Neural cell (in vitro differentiated cells): ENCODE measurements at regions not wholly inside any gene's neighbourhood (a gene's known extent, or its start where the extent isn't known, plus 50 kb on each side); places are given as distances from the start of the nearest gene placed in this dataset.

Experiments used
- H2AFZ ChIP-seq: fragments of 200-600, 300-800 bp; sonication (generic), shearing (Covaris generic); 2 replicates; pipeline ENCODE4 v1.6.0; 2014; ENCODE audit warnings: low read depth, mild to moderate bottlenecking, antibody characterized with exemption, low read length, moderate library complexity
- H3F3A ChIP-seq: fragments of 200-600 bp; shearing (Covaris generic); 2 replicates; pipeline ENCODE4 v1.6.1; 2016; ENCODE audit warnings: mild to moderate bottlenecking, moderate library complexity, mixed read lengths, antibody characterized with exemption, low read length; ENCODE audit not compliant: insufficient read depth, poor library complexity, severe bottlenecking
- H3K27ac ChIP-seq: fragments of 200-600, 300-800 bp; sonication (generic), shearing (Covaris generic); 2 replicates; pipeline ENCODE4 v1.5.1; 2014; ENCODE audit warnings: mild to moderate bottlenecking, low read length, moderate library complexity
- H3K27me3 ChIP-seq: fragments of 300-800, 200-600 bp; sonication (generic), shearing (Covaris generic); 2 replicates; pipeline ENCODE4 v1.6.0; 2014; ENCODE audit warnings: mild to moderate bottlenecking, low read depth, low read length, moderate library complexity; ENCODE audit not compliant: insufficient read depth
- H3K36me3 ChIP-seq: fragments of 300-800, 200-600 bp; sonication (generic), shearing (Covaris generic); 2 replicates; pipeline ENCODE4 v1.5.1; 2014; ENCODE audit warnings: mild to moderate bottlenecking, antibody characterized with exemption, low read length, moderate library complexity; ENCODE audit not compliant: insufficient read depth
- H3K4me2 ChIP-seq: fragments of 300-800, 200-600 bp; sonication (generic), shearing (Covaris generic); 2 replicates; pipeline ENCODE4 v1.6.0; 2014; ENCODE audit warnings: mild to moderate bottlenecking, low read length
- H3K4me3 ChIP-seq: fragments of 300-800, 200-600 bp; sonication (generic), shearing (Covaris generic); 2 replicates; pipeline ENCODE4 v1.5.1; 2014; ENCODE audit warnings: mild to moderate bottlenecking, low read length, moderate library complexity
- H3K79me2 ChIP-seq: fragments of 200-600 bp; shearing (Covaris generic); replicated peaks from 2 replicates; pipeline ENCODE4 v1.6.0; 2014; ENCODE audit warnings: mild to moderate bottlenecking, low read length, moderate library complexity; ENCODE audit not compliant: insufficient read depth
- H3K9ac ChIP-seq: fragments of 300-800, 200-600 bp; sonication (generic), shearing (Covaris generic); 2 replicates; pipeline ENCODE4 v1.6.1; 2016; ENCODE audit warnings: mild to moderate bottlenecking, low read length, mixed read lengths
- H3K9me2 ChIP-seq: fragments of 200-600 bp; shearing (Covaris generic); 2 replicates; pipeline ENCODE4 v1.6.1; 2016; ENCODE audit warnings: mild to moderate bottlenecking, low read length, mixed read lengths; ENCODE audit not compliant: insufficient read depth
- H3K9me3 ChIP-seq: fragments of 200-600, 300-800 bp; sonication (generic), shearing (Covaris generic); 2 replicates; pipeline ENCODE4 v1.6.1; 2016; ENCODE audit warnings: mild to moderate bottlenecking, mixed run types, low read length, moderate library complexity, mixed read lengths
- H4K20me1 ChIP-seq: fragments of 200-600 bp; shearing (Covaris generic); 2 replicates; pipeline ENCODE4 v1.6.1; 2016; ENCODE audit warnings: mild to moderate bottlenecking, mixed run types; ENCODE audit not compliant: insufficient read depth
- CTCF ChIP-seq: fragments of 450-650 bp; IDR thresholded peaks from 2 replicates; pipeline ENCODE4 v1.5.1; 2014; ENCODE audit warnings: antibody characterized with exemption, mild to moderate bottlenecking, moderate library complexity; ENCODE audit not compliant: poor library complexity, severe bottlenecking
- EP300 ChIP-seq: fragments of 450-650 bp; conservative IDR thresholded peaks from 2 replicates; pipeline ENCODE4 v1.6.1; 2014; ENCODE audit warnings: antibody characterized with exemption, mild to moderate bottlenecking, moderate library complexity; ENCODE audit not compliant: poor library complexity, severe bottlenecking
- EZH2 ChIP-seq: fragments of 200-600, 300-800 bp; shearing (Covaris generic), sonication (generic); IDR thresholded peaks from 2 replicates; pipeline ENCODE4 v1.6.1; 2014; ENCODE audit warnings: antibody characterized with exemption, low read length, borderline replicate concordance, mild to moderate bottlenecking; ENCODE audit not compliant: insufficient read depth, poor library complexity, severe bottlenecking
- MXI1 ChIP-seq: fragments of 450-650 bp; conservative IDR thresholded peaks from 2 replicates; pipeline ENCODE4 v1.6.1; 2014; ENCODE audit warnings: antibody characterized with exemption, mild to moderate bottlenecking; ENCODE audit not compliant: poor library complexity, severe bottlenecking
- POLR2AphosphoS5 ChIP-seq: IDR thresholded peaks from 2 replicates; pipeline ENCODE4 v1.6.1; 2012
- RAD21 ChIP-seq: fragments of 450-650 bp; conservative IDR thresholded peaks from 2 replicates; pipeline ENCODE4 v1.6.1; 2014; ENCODE audit warnings: antibody characterized with exemption, mild to moderate bottlenecking, moderate library complexity
- REST ChIP-seq: IDR thresholded peaks from 2 replicates; pipeline ENCODE4 v1.6.1; 2012; ENCODE audit warnings: borderline replicate concordance
- SMC3 ChIP-seq: fragments of 450-650 bp; conservative IDR thresholded peaks from 2 replicates; pipeline ENCODE4 v1.6.1; 2014; ENCODE audit warnings: antibody characterized with exemption, mild to moderate bottlenecking, moderate library complexity; ENCODE audit not compliant: poor library complexity
- TAF1 ChIP-seq: IDR thresholded peaks from 2 replicates; pipeline ENCODE4 v1.6.1; 2012; ENCODE audit warnings: low read depth

GRCh38 chr10:88194961-88195367 is 331.5 kb downstream of the PTEN start:
- H3F3A ChIP-seq, result no peaks in the 10 kb centered on the region
- no peaks in the 10 kb centered on the region for H3K9me2 ChIP-seq
- TF ChIP-seq RAD21 (no peak), MXI1 (no peak), CTCF (no peak), REST (no peak), EP300 (no peak), EZH2 (no peak), TAF1 (no peak), SMC3 (no peak), POLR2AphosphoS5 (no peak)
- no peaks in the 10 kb centered on the region for H4K20me1 ChIP-seq
- H3K9me3 ChIP-seq, result no peaks in the 10 kb centered on the region
- no peak overlapping the region for H3K9ac ChIP-seq
- no peaks in the 10 kb centered on the region for H3K27me3 ChIP-seq
- no peak overlapping the region for H3K27ac ChIP-seq
- no peak overlapping the region for H2AFZ ChIP-seq
- H3K4me3 ChIP-seq, result no peak overlapping the region
- H3K36me3 ChIP-seq, result no peaks in the 10 kb centered on the region
- H3K79me2 ChIP-seq, result no peaks in the 10 kb centered on the region
- H3K4me2 ChIP-seq, result no peak overlapping the region

GRCh38 chr10:88195841-88196240 is 332.4 kb downstream of the PTEN start:
- Histone ChIP-seq H3K27me3 (no peaks in the 10 kb centered on the region), H3F3A (no peaks in the 10 kb centered on the region), H3K4me2 (no peak overlapping the region), H2AFZ (no peak overlapping the region), H3K9ac (no peak overlapping the region), H4K20me1 (no peaks in the 10 kb centered on the region), H3K9me2 (no peaks in the 10 kb centered on the region), H3K4me3 (no peak overlapping the region), H3K27ac (no peak overlapping the region), H3K36me3 (no peaks in the 10 kb centered on the region), H3K9me3 (no peaks in the 10 kb centered on the region), H3K79me2 (no peaks in the 10 kb centered on the region)
- TF ChIP-seq POLR2AphosphoS5 (no peak), TAF1 (no peak), SMC3 (no peak), MXI1 (no peak), REST (no peak), EZH2 (no peak), CTCF (no peak), EP300 (no peak), RAD21 (no peak)
